GM18519 (cell line): ENCODE measurements at regions not wholly inside any gene's neighbourhood (a gene's known extent, or its start where the extent isn't known, plus 50 kb on each side); places are given as distances from the start of the nearest gene placed in this dataset.
"Not testable (repeated sequence)": the region's sequence is repeated elsewhere in the genome, so short reads cannot be mapped to it uniquely, and the experiment has no call there.

Experiments used
- ATAC-seq: cut with Tn5 transposase; IDR thresholded peaks from one replicate; pipeline ENCODE4 v1.9.1; 2021; ENCODE audit warnings: mild to moderate bottlenecking, moderate library complexity; ENCODE audit not compliant: unreplicated experiment, low FRiP score

DNA sequence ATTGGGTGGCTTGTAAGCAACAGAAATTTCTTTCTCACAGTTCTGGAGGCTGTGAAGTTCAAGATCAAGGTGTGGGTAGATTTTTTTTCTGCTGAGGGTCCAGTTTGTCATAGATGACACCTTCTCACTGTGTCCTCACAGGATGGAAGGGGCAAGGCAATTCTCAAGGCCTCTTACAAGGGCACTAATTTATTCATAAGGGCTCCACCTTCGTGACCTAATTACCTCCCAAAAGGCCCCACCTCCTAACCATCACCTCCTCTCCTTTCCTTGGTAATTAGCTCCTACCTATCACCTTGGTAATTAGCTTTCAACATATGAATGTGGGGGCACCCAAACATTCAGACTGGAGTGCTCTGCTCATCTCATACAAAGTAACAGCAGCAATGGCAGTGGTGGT is 92.3 kb upstream of the CD44 start:
- no peak for ATAC-seq

DNA sequence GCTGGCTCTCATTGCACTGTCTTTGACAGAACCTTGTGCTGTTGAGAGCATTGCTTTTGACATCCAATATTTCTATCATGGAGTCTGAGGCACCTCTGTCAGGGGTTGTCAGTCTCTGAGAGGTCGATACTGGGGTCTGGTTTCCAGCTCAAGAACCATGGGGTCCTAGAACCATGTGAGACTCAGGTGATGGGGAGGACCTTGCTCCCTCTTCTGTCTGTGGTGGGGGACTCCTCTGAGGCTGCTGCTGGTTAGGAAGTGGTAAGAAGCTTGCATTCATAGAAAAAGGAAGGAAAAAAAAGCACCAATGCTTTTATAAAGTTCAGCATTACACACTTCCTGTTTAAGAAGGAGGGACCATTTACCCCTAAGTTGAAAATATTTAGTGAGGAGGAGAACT is 91.8 kb upstream of the CD44 start:
- ATAC-seq = no peak

GRCh38 chr11:35047769-35048168 is 91.2 kb upstream of the CD44 start:
- no peak for ATAC-seq

DNA sequence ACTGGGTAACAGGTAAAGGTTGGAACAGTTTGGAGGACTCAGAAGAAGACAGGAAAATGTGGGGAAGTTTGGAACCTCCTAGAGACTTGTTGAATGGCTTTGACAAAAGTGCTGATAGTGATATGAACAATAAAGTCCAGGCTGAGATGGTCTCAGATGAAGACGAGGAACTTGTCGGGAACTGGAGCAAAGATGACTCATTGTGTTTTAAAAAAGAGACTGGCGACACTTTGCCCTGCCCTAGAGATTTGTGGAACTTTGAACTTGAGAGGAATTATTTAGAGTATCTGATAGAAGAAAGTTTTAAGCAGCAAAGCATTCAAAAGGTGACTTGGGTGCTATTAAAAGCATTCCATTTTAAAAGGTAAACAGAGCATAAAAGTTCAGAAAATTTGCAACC is 90.6 kb upstream of the CD44 start:
- not testable (repeated sequence) for ATAC-seq

DNA sequence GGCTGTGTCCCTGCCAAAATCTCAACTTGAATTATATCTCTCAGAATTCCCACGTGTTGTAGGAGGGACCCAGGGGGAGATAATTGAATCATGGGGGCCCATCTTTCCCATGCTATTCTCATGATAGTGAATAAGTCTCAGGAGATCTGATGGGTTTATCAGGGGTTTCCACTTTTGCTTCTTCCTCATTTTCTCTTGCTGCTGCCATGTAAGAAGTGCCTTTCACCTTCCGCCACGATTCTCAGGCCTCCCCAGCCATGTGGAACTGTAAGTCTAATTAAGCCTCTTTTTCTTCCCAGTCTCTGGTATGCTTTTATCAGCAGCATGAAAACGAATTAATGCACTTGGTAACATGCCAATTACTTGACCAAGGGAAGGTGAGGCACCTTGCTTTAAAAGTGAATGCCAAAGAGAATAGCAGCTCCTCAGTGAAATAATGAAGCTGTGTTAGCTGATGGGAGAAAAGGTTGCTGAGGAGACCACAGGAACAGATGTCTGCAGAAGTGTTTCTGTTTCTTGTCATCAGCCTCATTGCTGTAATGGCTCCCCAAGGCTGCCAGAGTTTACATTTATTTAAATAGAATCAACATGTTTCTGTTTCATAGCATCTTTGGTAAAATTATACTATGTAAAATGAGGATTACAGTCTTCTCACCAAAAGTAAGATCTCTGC is 89.0 kb upstream of the CD44 start:
- no peak for ATAC-seq

- no peak for ATAC-seq
Measured at GRCh38 chr11:35050541-35050995, 88.4 kb upstream of the CD44 start.

GRCh38 chr11:35056391-35057093 is 82.4 kb upstream of the CD44 start:
- ATAC-seq = no peak

DNA sequence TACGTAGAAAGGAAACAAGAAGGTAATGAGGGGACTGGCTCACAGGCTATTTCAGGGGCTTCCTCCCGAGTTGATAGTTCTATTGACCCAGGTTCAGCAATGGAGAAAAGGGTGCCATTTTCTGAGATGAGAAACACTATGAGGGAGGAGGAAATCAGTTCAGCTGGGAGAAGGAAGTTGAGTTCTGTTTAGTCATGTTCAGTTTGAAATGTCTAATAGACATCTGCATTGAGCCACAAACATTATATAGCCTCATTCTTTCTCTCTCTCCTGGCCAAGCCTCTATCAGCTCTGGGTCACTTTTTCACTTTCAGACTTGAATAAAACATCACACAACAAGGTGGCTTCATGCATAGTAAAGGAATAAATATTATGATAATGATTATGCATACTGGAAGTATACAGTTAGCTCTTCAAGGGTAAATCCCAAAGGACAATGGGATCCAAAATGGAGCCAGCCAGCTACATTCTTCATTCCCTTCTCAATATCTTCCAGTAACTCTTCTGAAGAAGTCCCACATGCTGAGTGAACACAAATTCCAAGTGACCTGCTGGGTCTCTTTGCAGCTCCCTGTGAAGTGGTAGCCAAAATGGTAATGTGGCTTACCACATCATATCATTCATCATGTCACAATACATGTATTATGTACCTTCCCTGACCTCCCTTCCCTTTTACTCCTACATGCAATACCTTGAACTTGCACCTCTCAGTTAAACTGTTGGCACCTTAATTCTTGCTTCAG is 80.9 kb upstream of the CD44 start:
- ATAC-seq = no peak

DNA sequence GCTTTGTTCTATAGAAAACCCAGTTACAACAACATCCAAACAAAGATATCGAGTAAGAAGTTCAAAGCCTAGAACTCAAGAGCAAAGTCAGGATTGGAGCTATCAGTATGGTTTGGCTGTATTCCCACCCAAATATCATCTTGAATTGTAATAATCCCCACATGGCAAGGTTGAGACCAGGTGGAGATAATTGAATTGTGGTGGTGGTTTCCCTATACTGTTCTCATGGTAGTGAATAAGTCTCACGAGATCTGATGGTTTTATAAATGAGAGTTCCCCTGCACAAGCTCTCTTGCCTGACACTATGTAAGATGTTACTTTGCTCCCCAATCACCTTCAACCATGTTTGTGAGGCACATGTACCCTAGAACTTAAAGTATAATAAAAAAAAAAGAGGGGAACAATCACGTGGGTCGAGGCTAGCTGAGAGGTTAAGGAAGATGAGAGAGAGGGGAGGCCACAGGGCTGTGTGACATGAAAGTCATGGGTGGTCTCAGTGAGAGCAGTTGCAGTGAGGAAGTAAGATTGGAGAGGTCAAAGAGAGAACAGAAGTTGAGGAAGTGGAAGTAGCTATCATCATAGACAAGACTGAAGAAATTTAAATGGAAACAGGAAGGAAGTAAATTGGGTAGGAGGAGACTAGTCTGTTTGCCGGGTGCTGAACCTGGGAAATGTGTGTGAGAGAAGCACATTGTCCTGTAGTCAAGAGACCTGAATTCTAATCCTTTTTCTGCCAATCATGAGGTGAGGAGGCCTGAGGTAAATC is 80.1 kb upstream of the CD44 start:
- no peak for ATAC-seq

GRCh38 chr11:35061516-35062440 is 77.2 kb upstream of the CD44 start:
- no peak for ATAC-seq

DNA sequence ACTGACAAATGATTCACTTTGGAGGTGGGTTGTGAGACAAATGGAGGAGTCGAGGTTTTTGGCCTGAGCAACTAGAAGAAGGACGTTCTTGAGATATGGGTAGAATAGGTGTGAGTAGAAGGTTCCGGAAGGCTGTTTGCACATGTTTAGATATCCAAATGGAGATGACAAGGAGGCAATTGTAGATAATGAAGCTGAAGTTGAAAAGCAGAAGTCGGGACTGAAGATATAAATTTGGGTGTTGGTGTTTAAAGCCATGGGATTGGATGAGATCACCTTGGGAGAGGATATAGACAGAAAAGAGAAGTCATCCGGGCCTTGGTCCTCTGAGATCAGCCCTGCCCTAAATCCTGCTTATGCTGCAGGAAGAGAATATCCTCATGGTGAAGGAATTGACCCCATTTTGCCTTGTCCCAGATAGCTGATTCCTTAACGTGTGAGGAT is 75.5 kb upstream of the CD44 start:
- ATAC-seq = no peak

- ATAC-seq = no peak
Measured at GRCh38 chr11:35064114-35064800, 74.7 kb upstream of the CD44 start.

GRCh38 chr11:35065566-35065965 is 73.4 kb upstream of the CD44 start:
- no peak for ATAC-seq

DNA sequence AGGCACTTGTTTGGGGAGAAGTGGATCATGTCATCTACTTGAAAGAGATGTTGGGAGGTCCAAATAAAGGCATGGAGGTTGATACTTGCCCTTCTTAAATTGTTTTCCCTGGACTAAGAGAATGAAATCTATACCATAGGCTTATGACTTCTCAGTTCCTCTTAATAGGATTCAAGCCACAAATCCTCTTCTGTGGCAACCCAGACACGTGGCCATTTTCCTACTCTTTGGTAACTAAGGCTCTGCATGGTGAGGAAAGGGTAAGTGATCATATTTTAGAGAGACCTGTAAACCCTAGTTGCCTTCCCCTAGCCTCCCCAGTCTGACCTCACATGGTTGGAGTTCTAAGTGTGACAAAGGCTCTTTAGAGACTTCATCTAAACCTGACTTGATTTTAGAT is 72.9 kb upstream of the CD44 start:
- ATAC-seq = no peak

- peak; percentile 82 for ATAC-seq
Measured at GRCh38 chr11:35066783-35067423, 72.1 kb upstream of the CD44 start.

DNA sequence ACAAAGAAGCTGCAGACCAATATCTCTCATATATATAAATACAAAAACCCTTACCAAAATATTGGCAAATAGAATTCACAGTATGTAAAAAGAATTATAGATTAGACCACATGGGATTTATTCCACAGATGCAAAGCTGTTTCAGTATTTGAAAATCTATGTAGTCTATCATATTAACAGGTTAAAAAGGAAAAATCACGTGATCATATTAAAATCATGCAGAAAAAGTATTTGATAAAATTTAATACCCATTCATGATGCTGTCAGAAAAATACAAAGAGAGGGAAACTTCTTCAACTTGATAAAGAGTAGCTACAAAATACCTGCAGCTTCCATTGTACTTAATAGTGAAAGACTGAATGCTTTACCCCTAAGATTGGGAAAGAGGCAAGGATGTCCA is 67.2 kb upstream of the CD44 start:
- ATAC-seq = no peak

GRCh38 chr11:35073691-35074419 is 65.1 kb upstream of the CD44 start:
- ATAC-seq = no peak
